K562 (cell line): ENCODE measurements at regions not wholly inside any gene's neighbourhood (a gene's known extent, or its start where the extent isn't known, plus 50 kb on each side); places are given as distances from the start of the nearest gene placed in this dataset.

ENCODE experiments used
- ATAC-seq: fragments of 200-7000 bp; cut with Tn5 transposase; 3 replicates; pipeline ENCODE4 v1.9.1; 2020; ENCODE audit warnings: moderate library complexity
- BruUV-seq: library from RNA; stranded (reverse); fragments of 400-500 nt; replicated peaks from 2 replicates; lab custom pipeline; 2021; lab: Mats Ljungman, UMichigan
- CTCF ChIA-PET: fragments of 300-600 bp; formaldehyde crosslinking; extraction: SDS; loops from one replicate; lab custom pipeline; 2021; ENCODE audit warnings: low intra/inter-chr PET ratio; lab: Yijun Ruan, JAX
- POLR2A ChIA-PET: fragments of 300-600, 350-650 bp; sonication (Branson Sonifier 250); formaldehyde crosslinking; extraction: SDS; loops from one replicate; lab custom pipeline; 2021; ENCODE audit warnings: antibody characterized with exemption, inconsistent platforms; lab: Yijun Ruan, JAX
- DNase-seq, 4 experiments: peaks; one replicate each; pipeline versions ENCODE4 v3.0.0 to v3.0.0-alpha.2; 2011 to 2018; ENCODE audit warnings: low spot score in 3 of 4, mixed read lengths in 3 of 4; ENCODE audit errors: extremely low read depth in 1 of 4
- FAIRE-seq: peaks from 2 replicates; lab custom pipeline; 2011; peaks lifted over from hg19 to GRCh38; lab: Jason Lieb, UNC
- H2AFZ ChIP-seq: 2 replicates; pipeline ENCODE4 v1.6.0; 2011; ENCODE audit warnings: low read depth, low read length, control low read depth, inconsistent platforms
- H3K27ac ChIP-seq: fragments of 200-600 bp; 3 replicates; pipeline ENCODE4 v1.8.0; 2011; ENCODE audit warnings: low read depth, mild to moderate bottlenecking, control low read depth, inconsistent platforms, low read length, moderate library complexity, mixed read lengths; ENCODE audit errors: extremely low read depth
- H3K27me3 ChIP-seq, 2 experiments: fragments of 300-600 bp in 1 of 2; 2 replicates in 1 of 2; 3 replicates in 1 of 2; pipeline versions ENCODE4 v1.6.0 to v1.8.0; 2011; ENCODE audit warnings: inconsistent platforms in 2 of 2, low read length in 2 of 2, mild to moderate bottlenecking in 1 of 2, mixed read lengths in 1 of 2, moderate library complexity in 1 of 2; ENCODE audit not compliant: control insufficient read depth in 2 of 2, insufficient read depth in 2 of 2
- H3K36me3 ChIP-seq: fragments of 300-600 bp; 3 replicates; pipeline ENCODE4 v1.8.0; 2011; ENCODE audit warnings: mild to moderate bottlenecking, low read length, inconsistent platforms; ENCODE audit not compliant: control insufficient read depth, insufficient read depth
- H3K4me1 ChIP-seq, 2 experiments: fragments of 200-600 bp in 1 of 2; replicated peaks in 1 of 2; 2 replicates in 1 of 2; 3 replicates in 1 of 2; pipeline versions ENCODE4 v1.5.1 to v1.8.0; 2011; ENCODE audit warnings: inconsistent platforms in 2 of 2, low read length in 2 of 2, mild to moderate bottlenecking in 1 of 2, mixed read lengths in 1 of 2, moderate library complexity in 1 of 2; ENCODE audit not compliant: control insufficient read depth in 2 of 2, insufficient read depth in 2 of 2
- H3K4me2 ChIP-seq: 2 replicates; pipeline ENCODE4 v1.6.1; 2011; ENCODE audit warnings: low read length, control low read depth, inconsistent platforms, mixed read lengths; ENCODE audit not compliant: insufficient read depth
- H3K4me3 ChIP-seq: fragments of 200-600 bp; sonication (generic), shearing (Covaris generic); 2 replicates; pipeline ENCODE4 v1.5.1; 2016; ENCODE audit warnings: control low read depth, inconsistent platforms
- H3K79me2 ChIP-seq: fragments of 200-600 bp; 3 replicates; pipeline ENCODE4 v1.8.0; 2011; ENCODE audit warnings: low read length, inconsistent platforms; ENCODE audit not compliant: control insufficient read depth, insufficient read depth
- H3K9ac ChIP-seq, 2 experiments: 2 replicates each; pipeline versions ENCODE4 v1.6.0 to v1.6.1; 2011; ENCODE audit warnings: low read depth in 2 of 2, low read length in 2 of 2, control low read depth in 1 of 2, inconsistent platforms in 1 of 2, mild to moderate bottlenecking in 1 of 2, mixed read lengths in 1 of 2; ENCODE audit not compliant: insufficient read depth in 1 of 2
- H3K9me1 ChIP-seq: one replicate; pipeline ENCODE4 v1.6.0; 2011; ENCODE audit warnings: inconsistent platforms, mild to moderate bottlenecking, low read length, moderate library complexity; ENCODE audit not compliant: control insufficient read depth, insufficient read depth
- H3K9me3 ChIP-seq: replicated peaks from 2 replicates; pipeline ENCODE4 v1.5.1; 2011; ENCODE audit warnings: low read depth, low read length, inconsistent platforms; ENCODE audit not compliant: control insufficient read depth, insufficient read depth
- H4K20me1 ChIP-seq: replicated peaks from 2 replicates; pipeline ENCODE4 v1.6.1; 2011; ENCODE audit warnings: low read length, inconsistent platforms, mixed read lengths; ENCODE audit not compliant: control insufficient read depth, insufficient read depth
- ATF1 ChIP-seq, 2 experiments: fragments of 450-650 bp in 1 of 2; IDR thresholded peaks; 2 replicates each; pipeline ENCODE4 v1.6.1; 2016; ENCODE audit warnings: missing compliant biosample characterization in 1 of 2, missing genetic modification characterization in 1 of 2
- BCOR ChIP-seq: fragments of 450-650 bp; IDR thresholded peaks from 2 replicates; pipeline ENCODE4 v1.6.1; 2016
- CTCFL ChIP-seq: IDR thresholded peaks from 2 replicates; pipeline ENCODE4 v1.6.1; 2011; ENCODE audit warnings: borderline replicate concordance, low read depth, mild to moderate bottlenecking, moderate library complexity, low read length; ENCODE audit not compliant: insufficient read depth, poor library complexity, severe bottlenecking
- ESRRA ChIP-seq: fragments of 450-650 bp; IDR thresholded peaks from 2 replicates; pipeline ENCODE4 v1.6.1; 2014; ENCODE audit warnings: low read depth, mild to moderate bottlenecking, moderate library complexity, borderline replicate concordance
- ETV5 ChIP-seq: sonication (generic); formaldehyde crosslinking; IDR thresholded peaks from 2 replicates; pipeline ENCODE4 v1.4.0; 2020; ENCODE audit warnings: low read depth, mild to moderate bottlenecking, missing genetic modification reagents
- LARP7 ChIP-seq: fragments of 450-650 bp; IDR thresholded peaks from 2 replicates; pipeline ENCODE4 v1.6.1; 2016
- MIER1 ChIP-seq: fragments of 450-650 bp; IDR thresholded peaks from 2 replicates; pipeline ENCODE4 v1.6.1; 2016; ENCODE audit warnings: antibody characterized with exemption, mild to moderate bottlenecking, low read depth
- MXI1 ChIP-seq: IDR thresholded peaks from 2 replicates; pipeline ENCODE4 v1.6.1; 2011; ENCODE audit warnings: low read depth, mild to moderate bottlenecking, improper control_type of control experiment, low read length
- PHTF2 ChIP-seq: fragments of 250-450 bp; sonication (Bioruptor Pico); IDR thresholded peaks from 2 replicates; pipeline ENCODE4 v1.5.0; 2021; ENCODE audit warnings: mild to moderate bottlenecking
- POLR2B ChIP-seq: fragments of 450-650 bp; IDR thresholded peaks from 2 replicates; pipeline ENCODE4 v1.6.1; 2018; ENCODE audit warnings: low read depth; ENCODE audit not compliant: partially characterized antibody
- TCFL5 ChIP-seq: fragments of 250-450 bp; sonication (Bioruptor Pico); conservative IDR thresholded peaks from 2 replicates; pipeline ENCODE4 v1.6.1; 2021; ENCODE audit warnings: mild to moderate bottlenecking, moderate library complexity, matching md5 sums
- U2AF1 ChIP-seq: fragments of 200-400 bp; formaldehyde crosslinking; optimal IDR thresholded peaks from 2 replicates; pipeline ENCODE3; 2017; ENCODE audit warnings: mild to moderate bottlenecking, low read depth, low read length, moderate library complexity
- ZNF175 ChIP-seq: fragments of 200-800 bp; sonication (Bioruptor generic); IDR thresholded peaks from 2 replicates; pipeline ENCODE4 v1.6.1; 2016; ENCODE audit warnings: low read depth, mild to moderate bottlenecking, missing genetic modification characterization, missing compliant biosample characterization
- ZNF23 ChIP-seq: fragments of 250-450 bp; sonication (Bioruptor Pico); IDR thresholded peaks from 2 replicates; pipeline ENCODE4 v1.4.0; 2020; ENCODE audit warnings: mild to moderate bottlenecking
- ZNF24 ChIP-seq: fragments of 450-650 bp; IDR thresholded peaks from 2 replicates; pipeline ENCODE4 v1.6.1; 2016
- ZNF354B ChIP-seq: fragments of 250-450 bp; sonication (Bioruptor Pico); IDR thresholded peaks from 2 replicates; pipeline ENCODE4 v1.4.0; 2020
- ZNF398 ChIP-seq: fragments of 250-450 bp; sonication (Bioruptor Pico); IDR thresholded peaks from 2 replicates; pipeline ENCODE4 v1.8.0; 2021; ENCODE audit warnings: moderate library complexity, mild to moderate bottlenecking, inconsistent platforms
- ZNF75A ChIP-seq: fragments of 450-650 bp; formaldehyde crosslinking; IDR thresholded peaks from 2 replicates; pipeline ENCODE4 v1.4.0; 2020; ENCODE audit warnings: mild to moderate bottlenecking
- ZZZ3 ChIP-seq: fragments of 450-650 bp; IDR thresholded peaks from 2 replicates; pipeline ENCODE4 v1.6.1; 2016; ENCODE audit warnings: antibody characterized with exemption, mild to moderate bottlenecking, moderate library complexity
- WGBS: fragments of 100-300 bp; shearing (Covaris generic); methylation state at CpG from one replicate; pipeline ENCODE4 v1.1.6; 2016; ENCODE audit warnings: low coverage, mixed read lengths; ENCODE audit not compliant: insufficient coverage; ENCODE audit errors: missing lambda C conversion rate; 5-methylcytosine and 5-hydroxymethylcytosine counted together
- in situ Hi-C: fragments of 300-500 bp; cut with MboI; formaldehyde crosslinking; loops from 4 replicates; pipeline ENCODE4 v1.15.0; 2018; ENCODE audit warnings: inconsistent platforms, mixed read lengths
- intact Hi-C: fragments of 100-400 bp; cut with micrococcal nuclease; formaldehyde crosslinking; loops from 2 replicates; pipeline ENCODE4 v1.14.2; 2022

- intact Hi-C loops, result no loop called here
- no peaks in the 10 kb centered on the region for H4K20me1 ChIP-seq
- no peak overlapping the region for H3K4me2 ChIP-seq
- POLR2A ChIA-PET, result no interaction called here
- H3K27ac ChIP-seq, result no peak overlapping the region
- CTCF ChIA-PET, result interaction anchor here (0.6 kb wide), 1 partner anchor 26 kb away, joined by 3 read pairs; no protein-coding TSS in a partner anchor
- 3% methylated on average over 3 of the region's 3 CpGs for WGBS
- no TSS peak for BruUV-seq
- H3K9me1 ChIP-seq, result no peaks in the 10 kb centered on the region
- no peak overlapping the region for H3K9ac ChIP-seq
- FAIRE-seq, result no peak
- in situ Hi-C loops, result no loop called here
- no peaks in the 10 kb centered on the region for H3K27me3 ChIP-seq
- H3K4me1 ChIP-seq, result no peaks in the 10 kb centered on the region
- no peak overlapping the region for H2AFZ ChIP-seq
- H3K36me3 ChIP-seq, result no peaks in the 10 kb centered on the region
- no peak for DNase-seq
- ATAC-seq, result no peak
- H3K79me2 ChIP-seq, result no peaks in the 10 kb centered on the region
- no peak overlapping the region for H3K4me3 ChIP-seq
- H3K9me3 ChIP-seq, result no peaks in the 10 kb centered on the region
- TF ChIP-seq ATF1 (CRISPR knock-in tag; IDR thresholded peaks at IDR 0.05) (no peak), ATF1 (tag; IDR thresholded peaks at IDR 0.05) (no peak), BCOR (no peak), ZNF24 (no peak), PHTF2 (no peak), ZNF175 (CRISPR knock-in tag) (no peak), POLR2B (no peak), ZZZ3 (no peak), ZNF398 (CRISPR knock-in tag) (no peak), MIER1 (no peak), LARP7 (no peak), CTCFL (no peak), MXI1 (no peak), ZNF354B (CRISPR knock-in tag) (no peak), ZNF75A (CRISPR knock-in tag) (no peak), TCFL5 (CRISPR knock-in tag) (no peak), U2AF1 (no peak), ZNF23 (CRISPR knock-in tag) (no peak), ESRRA (no peak), ETV5 (no peak)
These were observed 432.9 kb downstream of the PLA2G4A start for GRCh38 chr1:187261637-187262036.
